ENCODE measurements at regions not wholly inside any gene's neighbourhood (a gene's known extent, or its start where the extent isn't known, plus 50 kb on each side); places are given as distances from the start of the nearest gene placed in this dataset.

- no peaks in the 10 kb centered on the region for H3K36me3 ChIP-seq
- ATAC-seq (peak in 1 of 4 donors; percentile 19), DNase-seq (no peak)
- WGBS (ENCODE audit: insufficient coverage, low coverage, low lambda C conversion rate, missing lambda C conversion rate): 21% methylated on average over 5 of the region's 7 CpGs
- intact Hi-C loops (cut with DNase I): no loop called here
- H3K9me3 ChIP-seq: no peaks in the 10 kb centered on the region
- H3K4me1 ChIP-seq: no peaks in the 10 kb centered on the region
- no peak overlapping the region for H3K4me3 ChIP-seq
- TF ChIP-seq CTCF (IDR thresholded peaks at IDR 0.05) (no peak), POLR2A (IDR thresholded peaks at IDR 0.05) (no peak)
- no peaks in the 10 kb centered on the region for H3K27me3 ChIP-seq
- no peak overlapping the region for H3K27ac ChIP-seq
Measured at GRCh38 chr9:29691758-29692407, 2118.6 kb upstream of the C9orf72 start.

GRCh38 chr9:29697011-29697410, 2123.7 kb upstream of the C9orf72 start:
- intact Hi-C loops (cut with DNase I): no loop called here
- Histone ChIP-seq H3K36me3 (no peaks in the 10 kb centered on the region), H3K4me1 (no peaks in the 10 kb centered on the region), H3K27me3 (no peaks in the 10 kb centered on the region), H3K27ac (no peak overlapping the region), H3K4me3 (no peak overlapping the region), H3K9me3 (no peaks in the 10 kb centered on the region)
- whole genome bisulfite sequencing (ENCODE audit: insufficient coverage, low coverage, low lambda C conversion rate, missing lambda C conversion rate): 43% methylated on average over 2 of the region's 2 CpGs
- DNase-seq (no peak), ATAC-seq (no peak)
- no peak for TF ChIP-seq POLR2A (IDR thresholded peaks at IDR 0.05)
- TF ChIP-seq CTCF (IDR thresholded peaks at IDR 0.05): no peak

GRCh38 chr9:29701559-29701958, 2128.3 kb upstream of the C9orf72 start:
- no peak for TF ChIP-seq CTCF (IDR thresholded peaks at IDR 0.05)
- TF ChIP-seq POLR2A (IDR thresholded peaks at IDR 0.05): no peak
- Histone ChIP-seq H3K4me1 (no peaks in the 10 kb centered on the region), H3K9me3 (no peaks in the 10 kb centered on the region), H3K27me3 (no peaks in the 10 kb centered on the region), H3K27ac (no peak overlapping the region), H3K4me3 (no peak overlapping the region), H3K36me3 (no peaks in the 10 kb centered on the region)
- ATAC-seq: no peak
- intact Hi-C loops (cut with DNase I): no loop called here
- 23% methylated on average over 1 of the region's 1 CpG for WGBS (ENCODE audit: insufficient coverage, low coverage, low lambda C conversion rate, missing lambda C conversion rate)
- no peak for DNase-seq

- Histone ChIP-seq H3K4me3 (no peak overlapping the region), H3K36me3 (no peaks in the 10 kb centered on the region)
- DNase-seq: no peak
Measured at GRCh38 chr9:29701971-29702370, 2128.7 kb upstream of the C9orf72 start.

More at GRCh38 chr9:29701971-29702370, 2128.7 kb upstream of the C9orf72 start:
- no peaks in the 10 kb centered on the region for H3K27me3 ChIP-seq
- no peaks in the 10 kb centered on the region for H3K9me3 ChIP-seq
- no peak for ATAC-seq
- intact Hi-C loops (cut with DNase I): no loop called here
- no peaks in the 10 kb centered on the region for H3K4me1 ChIP-seq
- no peak overlapping the region for H3K27ac ChIP-seq
- no peak for TF ChIP-seq POLR2A (IDR thresholded peaks at IDR 0.05)
- TF ChIP-seq CTCF (IDR thresholded peaks at IDR 0.05): no peak

All from right lobe of liver (tissue), 6 donors.